Mesenchymal stem cell (in vitro differentiated cells and primary cell): ENCODE measurements at regions not wholly inside any gene's neighbourhood (a gene's known extent, or its start where the extent isn't known, plus 50 kb on each side); places are given as distances from the start of the nearest gene placed in this dataset.

ENCODE experiments used
- DNase-seq: peaks from one replicate; pipeline ENCODE4 v3.0.0-alpha.2; 2013
- H2AFZ ChIP-seq: one replicate; pipeline ENCODE4 v1.6.1; 2013; ENCODE audit warnings: low read depth, mild to moderate bottlenecking, control low read depth, inconsistent platforms, low read length, moderate library complexity
- H2AK5ac ChIP-seq: 2 replicates; pipeline ENCODE4 v1.6.1; 2013; ENCODE audit warnings: low read length, moderate library complexity, mild to moderate bottlenecking, inconsistent platforms; ENCODE audit not compliant: severe bottlenecking
- H2BK120ac ChIP-seq: one replicate; pipeline ENCODE4 v1.6.1; 2013; ENCODE audit warnings: low read depth, mild to moderate bottlenecking, inconsistent platforms, low read length, moderate library complexity
- H2BK12ac ChIP-seq, 2 experiments: one replicate each; pipeline ENCODE4 v1.6.1; 2013; ENCODE audit warnings: inconsistent platforms in 2 of 2, low read length in 2 of 2, mild to moderate bottlenecking in 2 of 2, moderate library complexity in 2 of 2, control low read depth in 1 of 2
- H2BK15ac ChIP-seq: one replicate; pipeline ENCODE4 v1.6.1; 2013; ENCODE audit warnings: mild to moderate bottlenecking, low read depth, inconsistent platforms; ENCODE audit not compliant: poor library complexity, severe bottlenecking
- H2BK5ac ChIP-seq: 2 replicates; pipeline ENCODE4 v1.6.1; 2013; ENCODE audit warnings: low read depth, mild to moderate bottlenecking, low read length, control low read depth, inconsistent platforms; ENCODE audit not compliant: poor library complexity, severe bottlenecking
- H3K14ac ChIP-seq, 2 experiments: one replicate each; pipeline ENCODE4 v1.6.1; 2013; ENCODE audit warnings: inconsistent platforms in 2 of 2, low read length in 2 of 2, control low read depth in 1 of 2, mild to moderate bottlenecking in 1 of 2, moderate library complexity in 1 of 2
- H3K18ac ChIP-seq, 2 experiments: one replicate each; pipeline ENCODE4 v1.6.1; 2013; ENCODE audit warnings: inconsistent platforms in 2 of 2, low read length in 2 of 2, control low read depth in 1 of 2, low read depth in 1 of 2, mild to moderate bottlenecking in 1 of 2
- H3K23ac ChIP-seq, 2 experiments: one replicate each; pipeline ENCODE4 v1.6.1; 2013; ENCODE audit warnings: inconsistent platforms in 2 of 2, low read length in 2 of 2, mild to moderate bottlenecking in 2 of 2, moderate library complexity in 2 of 2, control low read depth in 1 of 2
- H3K27ac ChIP-seq: 2 replicates; pipeline ENCODE4 v1.5.1; 2013; ENCODE audit warnings: mild to moderate bottlenecking, moderate library complexity, low read length, control low read depth, inconsistent platforms; ENCODE audit not compliant: poor library complexity, severe bottlenecking
- H3K27me3 ChIP-seq, 2 experiments: 2 replicates each; pipeline versions ENCODE4 v1.6.1 to v1.7.0; 2013; ENCODE audit warnings: low read length in 2 of 2, mild to moderate bottlenecking in 2 of 2, moderate library complexity in 2 of 2, control low read depth in 1 of 2, inconsistent platforms in 1 of 2; ENCODE audit not compliant: control insufficient read depth in 1 of 2, insufficient read depth in 1 of 2
- H3K36me3 ChIP-seq, 2 experiments: 2 replicates each; pipeline versions ENCODE4 v1.6.1 to v1.7.0; 2013; ENCODE audit warnings: low read length in 2 of 2, control low read depth in 1 of 2, inconsistent platforms in 1 of 2, low read depth in 1 of 2, mild to moderate bottlenecking in 1 of 2; ENCODE audit not compliant: insufficient read depth in 2 of 2, control insufficient read depth in 1 of 2
- H3K4ac ChIP-seq, 2 experiments: one replicate each; pipeline ENCODE4 v1.6.1; 2013; ENCODE audit warnings: inconsistent platforms in 2 of 2, low read length in 2 of 2, mild to moderate bottlenecking in 2 of 2, moderate library complexity in 2 of 2, control low read depth in 1 of 2, low read depth in 1 of 2
- H3K4me1 ChIP-seq: 2 replicates; pipeline ENCODE4 v1.6.1; 2013; ENCODE audit warnings: low read depth, low read length, control low read depth; ENCODE audit not compliant: control insufficient read depth, insufficient read depth
- H3K4me2 ChIP-seq: 2 replicates; pipeline ENCODE4 v1.6.1; 2013; ENCODE audit warnings: low read length, mild to moderate bottlenecking, inconsistent platforms; ENCODE audit not compliant: poor library complexity, severe bottlenecking
- H3K4me3 ChIP-seq, 2 experiments: 2 replicates each; pipeline versions ENCODE4 v1.5.1 to v1.7.0; 2013; ENCODE audit warnings: low read length in 2 of 2, mild to moderate bottlenecking in 2 of 2, control low read depth in 1 of 2, low read depth in 1 of 2; ENCODE audit not compliant: insufficient read depth in 1 of 2
- H3K79me1 ChIP-seq: replicated peaks from 2 replicates; pipeline ENCODE4 v1.6.1; 2013; ENCODE audit warnings: mild to moderate bottlenecking, control low read depth, low read length, inconsistent platforms; ENCODE audit not compliant: poor library complexity, severe bottlenecking
- H3K9ac ChIP-seq: 2 replicates; pipeline ENCODE4 v1.7.0; 2013; ENCODE audit warnings: mild to moderate bottlenecking, low read length, moderate library complexity
- H3K9me3 ChIP-seq: 2 replicates; pipeline ENCODE4 v1.7.0; 2013; ENCODE audit warnings: mild to moderate bottlenecking, low read length; ENCODE audit not compliant: control insufficient read depth
- H4K8ac ChIP-seq: one replicate; pipeline ENCODE4 v1.6.1; 2013; ENCODE audit warnings: inconsistent platforms, mild to moderate bottlenecking, low read length, moderate library complexity
- H4K91ac ChIP-seq: one replicate; pipeline ENCODE4 v1.6.1; 2013; ENCODE audit warnings: mild to moderate bottlenecking, low read length, inconsistent platforms
- WGBS: methylation state at CpG from one replicate; pipeline ENCODE4 v1.1.7; 2013; ENCODE audit warnings: mixed read lengths; 5-methylcytosine and 5-hydroxymethylcytosine counted together

DNA sequence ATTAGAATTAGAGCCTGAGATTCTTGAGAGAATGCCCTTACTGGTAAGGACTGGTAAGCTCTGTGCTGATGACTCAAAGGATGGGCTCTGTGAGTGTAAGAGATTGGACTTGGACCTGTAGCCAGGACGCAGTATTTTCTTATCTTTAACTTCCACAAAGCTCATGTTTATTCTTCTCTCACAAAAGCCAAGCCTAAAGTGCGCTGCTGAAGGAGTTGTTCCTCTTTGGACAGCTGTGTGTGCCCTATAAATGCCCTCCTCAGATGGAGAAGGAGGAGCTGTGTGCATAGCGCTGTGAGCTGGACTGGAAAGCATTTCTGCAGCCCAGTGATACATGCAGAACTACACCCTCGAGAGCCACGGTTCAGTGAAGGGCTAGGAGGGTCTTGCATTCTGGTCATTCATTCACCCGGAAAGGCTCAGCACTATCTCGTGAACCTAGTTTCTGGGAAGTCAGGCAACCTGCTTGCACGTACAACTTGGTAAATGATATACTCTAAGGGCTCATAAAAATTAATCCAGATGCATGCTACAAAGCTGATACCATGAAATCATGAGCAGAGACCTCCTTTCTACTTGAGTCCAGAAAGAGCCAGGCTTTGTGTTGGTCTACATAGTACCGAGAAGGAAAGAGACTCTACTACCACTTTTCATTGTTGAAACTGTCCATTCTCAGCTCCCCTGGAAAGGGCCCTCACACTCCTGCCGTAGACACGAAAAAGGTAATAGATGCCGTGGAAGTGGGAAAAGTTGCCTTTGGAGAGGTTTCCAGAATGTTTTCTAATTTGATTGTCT lies 103.0 kb upstream of the TBL1XR1 start:
- no peak overlapping the region for H3K4ac ChIP-seq
- H3K14ac ChIP-seq = no peak overlapping the region
- no peak overlapping the region for H3K4me3 ChIP-seq
- no peak overlapping the region for H4K8ac ChIP-seq
- no peaks in the 10 kb centered on the region for H3K36me3 ChIP-seq
- H2AK5ac ChIP-seq = no peak overlapping the region
- H3K4me1 ChIP-seq = peaks cover 2% of the 10 kb centered on the region
- DNase-seq = no peak
- peak overlapping the region; percentile 66 for H2BK5ac ChIP-seq
- H2AFZ ChIP-seq = no peak overlapping the region
- no peaks in the 10 kb centered on the region for H3K9me3 ChIP-seq
- peak overlapping the region; percentile 38 for H3K4me2 ChIP-seq
- H2BK120ac ChIP-seq = no peak overlapping the region
- no peak overlapping the region for H3K18ac ChIP-seq
- H3K9ac ChIP-seq = peak overlapping the region; percentile 35
- H2BK12ac ChIP-seq = no peak overlapping the region
- H2BK15ac ChIP-seq = no peak overlapping the region
- H3K27me3 ChIP-seq = no peaks in the 10 kb centered on the region
- H3K79me1 ChIP-seq = no peaks in the 10 kb centered on the region
- H3K23ac ChIP-seq = no peak overlapping the region
- 90% methylated on average over 10 of the region's 12 CpGs for WGBS
- H4K91ac ChIP-seq = no peak overlapping the region
- H3K27ac ChIP-seq = peak overlapping the region; percentile 96

DNA sequence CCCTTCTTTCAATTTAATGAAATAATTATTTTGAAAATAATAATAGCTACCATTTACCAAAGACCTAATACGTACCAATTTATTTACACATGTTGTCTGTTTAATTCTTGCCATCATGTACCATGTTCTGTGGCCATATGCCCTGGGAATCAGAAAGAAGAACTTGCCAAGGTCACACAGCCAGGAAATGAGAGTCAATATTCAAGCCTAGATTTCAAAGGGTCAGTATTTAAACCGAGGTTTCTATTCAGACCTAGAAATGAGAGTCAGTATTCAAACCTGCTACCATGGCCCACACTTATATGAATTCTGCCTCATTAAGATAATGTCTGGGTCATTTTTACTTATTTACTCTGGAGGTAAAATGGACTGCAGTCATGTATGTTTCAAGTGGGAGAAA lies 103.6 kb upstream of the TBL1XR1 start:
- Histone ChIP-seq H3K79me1 (no peaks in the 10 kb centered on the region), H2AK5ac (no peak overlapping the region), H2BK5ac (peak overlapping the region; percentile 66), H4K91ac (no peak overlapping the region), H3K23ac (no peak overlapping the region), H4K8ac (no peak overlapping the region), H3K4me1 (peaks cover 2% of the 10 kb centered on the region), H2BK120ac (no peak overlapping the region), H3K18ac (no peak overlapping the region), H3K4me2 (no peak overlapping the region), H3K9me3 (no peaks in the 10 kb centered on the region), H3K27ac (peak overlapping the region; percentile 96), H2AFZ (no peak overlapping the region), H2BK12ac (no peak overlapping the region), H3K4ac (no peak overlapping the region), H2BK15ac (no peak overlapping the region), H3K14ac (no peak overlapping the region), H3K27me3 (no peaks in the 10 kb centered on the region), H3K36me3 (no peaks in the 10 kb centered on the region), H3K9ac (no peak overlapping the region), H3K4me3 (no peak overlapping the region)
- no peak for DNase-seq
- 94% methylated on average over 2 of the region's 2 CpGs for WGBS

DNA sequence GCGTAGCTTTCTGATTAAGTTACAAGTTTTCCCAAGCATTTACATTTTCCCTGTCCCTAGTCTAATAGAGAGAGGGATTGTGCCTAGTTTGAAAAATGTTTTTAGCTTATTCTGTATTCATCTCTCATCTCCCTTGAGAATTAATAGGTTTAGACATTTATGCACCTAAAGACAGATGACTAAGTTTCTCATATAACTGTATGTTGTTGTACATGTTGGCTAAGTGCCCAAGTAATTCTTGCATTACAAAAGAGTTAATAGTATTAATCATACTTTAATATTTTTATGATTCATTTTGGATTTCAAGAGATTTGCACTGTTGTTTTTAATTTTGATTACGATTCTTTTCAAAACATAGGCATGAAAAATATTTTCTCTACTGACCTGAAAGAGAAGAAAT lies 109.0 kb upstream of the TBL1XR1 start:
- H3K4me2 ChIP-seq = no peak overlapping the region
- no peak overlapping the region for H2AK5ac ChIP-seq
- H2BK120ac ChIP-seq = no peak overlapping the region
- WGBS = no CpG with 5 or more reads among the region's 2 CpGs
- no peak overlapping the region for H2BK5ac ChIP-seq
- no peaks in the 10 kb centered on the region for H3K9me3 ChIP-seq
- H3K36me3 ChIP-seq = no peaks in the 10 kb centered on the region
- H4K91ac ChIP-seq = no peak overlapping the region
- no peak overlapping the region for H3K14ac ChIP-seq
- H3K9ac ChIP-seq = no peak overlapping the region
- no peaks in the 10 kb centered on the region for H3K4me1 ChIP-seq
- H3K4ac ChIP-seq = no peak overlapping the region
- H3K27me3 ChIP-seq = no peaks in the 10 kb centered on the region
- H2BK15ac ChIP-seq = no peak overlapping the region
- no peak for DNase-seq
- no peak overlapping the region for H2BK12ac ChIP-seq
- no peak overlapping the region for H3K23ac ChIP-seq
- no peak overlapping the region for H4K8ac ChIP-seq
- no peak overlapping the region for H3K27ac ChIP-seq
- no peak overlapping the region for H2AFZ ChIP-seq
- no peaks in the 10 kb centered on the region for H3K79me1 ChIP-seq
- no peak overlapping the region for H3K18ac ChIP-seq
- H3K4me3 ChIP-seq = no peak overlapping the region

DNA sequence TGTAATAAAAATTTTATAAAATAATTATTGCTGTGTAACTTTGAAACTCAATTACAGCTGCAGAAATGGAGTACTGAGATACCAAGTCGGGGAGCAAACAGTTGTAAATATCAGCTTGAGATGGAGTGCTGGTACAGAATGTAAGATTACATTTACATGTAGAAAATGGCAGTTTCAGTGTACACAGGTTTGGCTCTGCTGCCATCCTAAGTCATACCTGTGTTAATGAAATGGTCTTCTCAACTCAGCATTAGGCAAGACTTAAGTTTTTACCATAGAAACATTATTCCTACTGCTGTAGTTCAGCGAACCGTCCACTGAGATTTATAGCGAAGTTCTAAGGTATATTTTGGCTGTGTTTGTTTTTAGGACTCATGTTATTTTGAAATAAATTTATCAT lies 110.1 kb upstream of the TBL1XR1 start:
- Histone ChIP-seq H3K18ac (no peak overlapping the region), H2BK5ac (no peak overlapping the region), H3K9ac (no peak overlapping the region), H2BK12ac (no peak overlapping the region), H2BK15ac (no peak overlapping the region), H3K4ac (no peak overlapping the region), H3K4me1 (no peaks in the 10 kb centered on the region), H2AK5ac (no peak overlapping the region), H3K9me3 (no peaks in the 10 kb centered on the region), H3K27ac (no peak overlapping the region), H3K14ac (no peak overlapping the region), H3K27me3 (no peaks in the 10 kb centered on the region), H3K4me3 (no peak overlapping the region), H3K36me3 (no peaks in the 10 kb centered on the region), H3K23ac (no peak overlapping the region), H4K8ac (no peak overlapping the region), H2BK120ac (no peak overlapping the region), H4K91ac (no peak overlapping the region), H3K79me1 (no peaks in the 10 kb centered on the region), H2AFZ (no peak overlapping the region), H3K4me2 (no peak overlapping the region)
- 100% methylated on average over 1 of the region's 4 CpGs for WGBS
- DNase-seq = no peak
